C1 segment of cervical spinal cord (tissue), 14 donors: ENCODE measurements at regions not wholly inside any gene's neighbourhood (a gene's known extent, or its start where the extent isn't known, plus 50 kb on each side); places are given as distances from the start of the nearest gene placed in this dataset.
"Not testable (repeated sequence)": the region's sequence is repeated elsewhere in the genome, so short reads cannot be mapped to it uniquely, and the experiment has no call there.

Experiments
- DNase-seq, 14 donors: peaks; one replicate each; lab custom pipeline; 2025; lab: John Stamatoyannopoulos, UW

- DNase-seq: peak in 1 of 14 donors; percentile 13
Observed at GRCh38 chr20:48490961-48491831, 336.6 kb downstream of the PREX1 start.

- DNase-seq: peak in 1 of 14 donors; percentile 61
Observed at GRCh38 chr20:48490341-48490740, 337.5 kb downstream of the PREX1 start.

- peak in 6 of 14 donors; percentile 5 to 95 (median 18) for DNase-seq
Observed at GRCh38 chr20:48489656-48490055, 338.1 kb downstream of the PREX1 start.

GRCh38 chr20:48489046-48489463 lies 338.7 kb downstream of the PREX1 start:
- DNase-seq: no peak

- not testable (repeated sequence) for DNase-seq
Observed at GRCh38 chr20:48488334-48489034, 339.3 kb downstream of the PREX1 start.

GRCh38 chr20:48486065-48486464 lies 341.7 kb downstream of the PREX1 start:
- no peak for DNase-seq

GRCh38 chr20:48485153-48485552 lies 342.6 kb downstream of the PREX1 start:
- DNase-seq: not testable (repeated sequence)

- DNase-seq: no peak
Observed at GRCh38 chr20:48483334-48484066, 344.3 kb downstream of the PREX1 start.

- no peak for DNase-seq
Observed at GRCh38 chr20:48482790-48483189, 345.0 kb downstream of the PREX1 start.

GRCh38 chr20:48480216-48480772 lies 347.5 kb downstream of the PREX1 start:
- DNase-seq: no peak

- no peak for DNase-seq
Observed at GRCh38 chr20:48478806-48479585, 348.8 kb downstream of the PREX1 start.

GRCh38 chr20:48478370-48478769 lies 349.4 kb downstream of the PREX1 start:
- DNase-seq: no peak

- DNase-seq: no peak
Observed at GRCh38 chr20:48476854-48477253, 350.9 kb downstream of the PREX1 start.

- no peak for DNase-seq
Observed at GRCh38 chr20:48474022-48474421, 353.8 kb downstream of the PREX1 start.

- DNase-seq: no peak
Observed at GRCh38 chr20:48471759-48472408, 355.9 kb downstream of the PREX1 start.

GRCh38 chr20:48471176-48471575 lies 356.6 kb downstream of the PREX1 start:
- no peak for DNase-seq

- DNase-seq: no peak
Observed at GRCh38 chr20:48470141-48470540, 357.7 kb downstream of the PREX1 start.

GRCh38 chr20:48469026-48469425 lies 358.8 kb downstream of the PREX1 start:
- DNase-seq: no peak

GRCh38 chr20:48468571-48468970 lies 359.2 kb downstream of the PREX1 start:
- no peak for DNase-seq

- no peak for DNase-seq
Observed at GRCh38 chr20:48467622-48468021, 360.2 kb downstream of the PREX1 start.
